GM12864 (cell line): ENCODE measurements at regions not wholly inside any gene's neighbourhood (a gene's known extent, or its start where the extent isn't known, plus 50 kb on each side); places are given as distances from the start of the nearest gene placed in this dataset.

Experiments
- DNase-seq: peaks from one replicate; pipeline ENCODE4 v3.0.0-alpha.2; 2011; ENCODE audit warnings: low read depth
- H3K4me3 ChIP-seq: 2 replicates; pipeline ENCODE4 v1.5.1; 2011; ENCODE audit warnings: mild to moderate bottlenecking, low read depth, low read length, control low read depth
- TF ChIP-seq, protein P1 (sequence below): IDR thresholded peaks from 2 replicates; pipeline ENCODE4 v1.5.1; 2011; ENCODE audit warnings: low read depth, mild to moderate bottlenecking, moderate library complexity, low read length, control low read depth, inconsistent platforms; ENCODE audit errors: missing control alignments

DNA sequence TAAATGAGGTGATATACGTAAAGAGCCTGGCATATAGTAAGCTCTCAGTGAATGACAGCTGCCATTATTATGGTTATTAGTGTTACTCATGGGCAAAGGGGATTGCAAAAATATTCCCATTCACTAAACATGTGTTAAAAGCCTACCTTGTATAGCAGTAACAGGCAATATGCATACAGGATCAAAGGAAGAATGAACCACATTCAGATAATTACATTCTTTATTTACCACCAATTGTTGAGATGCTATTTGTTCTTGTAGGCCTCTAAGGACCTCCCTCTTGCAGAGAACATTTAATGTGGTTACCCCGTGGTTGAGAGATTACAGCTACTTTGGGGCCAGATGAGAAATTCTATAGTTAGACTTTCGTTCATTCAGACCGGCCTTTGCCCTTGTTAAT lies 82.7 kb upstream of the DRD2 start:
- DNase-seq, result no peak
- H3K4me3 ChIP-seq, result no peak overlapping the region
- TF ChIP-seq, protein P1, sequence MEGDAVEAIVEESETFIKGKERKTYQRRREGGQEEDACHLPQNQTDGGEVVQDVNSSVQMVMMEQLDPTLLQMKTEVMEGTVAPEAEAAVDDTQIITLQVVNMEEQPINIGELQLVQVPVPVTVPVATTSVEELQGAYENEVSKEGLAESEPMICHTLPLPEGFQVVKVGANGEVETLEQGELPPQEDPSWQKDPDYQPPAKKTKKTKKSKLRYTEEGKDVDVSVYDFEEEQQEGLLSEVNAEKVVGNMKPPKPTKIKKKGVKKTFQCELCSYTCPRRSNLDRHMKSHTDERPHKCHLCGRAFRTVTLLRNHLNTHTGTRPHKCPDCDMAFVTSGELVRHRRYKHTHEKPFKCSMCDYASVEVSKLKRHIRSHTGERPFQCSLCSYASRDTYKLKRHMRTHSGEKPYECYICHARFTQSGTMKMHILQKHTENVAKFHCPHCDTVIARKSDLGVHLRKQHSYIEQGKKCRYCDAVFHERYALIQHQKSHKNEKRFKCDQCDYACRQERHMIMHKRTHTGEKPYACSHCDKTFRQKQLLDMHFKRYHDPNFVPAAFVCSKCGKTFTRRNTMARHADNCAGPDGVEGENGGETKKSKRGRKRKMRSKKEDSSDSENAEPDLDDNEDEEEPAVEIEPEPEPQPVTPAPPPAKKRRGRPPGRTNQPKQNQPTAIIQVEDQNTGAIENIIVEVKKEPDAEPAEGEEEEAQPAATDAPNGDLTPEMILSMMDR, result no peak

DNA sequence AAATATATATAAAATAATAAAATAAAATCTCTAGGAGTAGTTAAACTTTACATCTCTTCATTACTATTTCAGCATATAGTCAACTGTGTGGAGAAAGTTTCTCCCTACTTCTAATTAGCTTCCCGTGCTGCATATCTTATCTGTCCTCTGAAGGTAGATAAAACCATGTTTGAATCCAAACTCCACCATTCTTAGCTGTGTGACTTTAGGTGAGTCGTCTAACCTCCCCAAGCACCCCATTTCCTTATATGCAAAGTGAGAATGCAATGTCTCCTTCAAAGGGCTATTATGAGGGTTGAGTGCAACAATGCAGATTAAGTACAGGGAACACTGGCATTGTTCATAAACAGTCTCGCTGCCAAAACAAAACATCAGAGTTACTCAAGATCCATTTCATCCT lies 80.8 kb upstream of the DRD2 start:
- no peak for DNase-seq
- no peak overlapping the region for H3K4me3 ChIP-seq
- TF ChIP-seq, protein P1, result no peak

DNA sequence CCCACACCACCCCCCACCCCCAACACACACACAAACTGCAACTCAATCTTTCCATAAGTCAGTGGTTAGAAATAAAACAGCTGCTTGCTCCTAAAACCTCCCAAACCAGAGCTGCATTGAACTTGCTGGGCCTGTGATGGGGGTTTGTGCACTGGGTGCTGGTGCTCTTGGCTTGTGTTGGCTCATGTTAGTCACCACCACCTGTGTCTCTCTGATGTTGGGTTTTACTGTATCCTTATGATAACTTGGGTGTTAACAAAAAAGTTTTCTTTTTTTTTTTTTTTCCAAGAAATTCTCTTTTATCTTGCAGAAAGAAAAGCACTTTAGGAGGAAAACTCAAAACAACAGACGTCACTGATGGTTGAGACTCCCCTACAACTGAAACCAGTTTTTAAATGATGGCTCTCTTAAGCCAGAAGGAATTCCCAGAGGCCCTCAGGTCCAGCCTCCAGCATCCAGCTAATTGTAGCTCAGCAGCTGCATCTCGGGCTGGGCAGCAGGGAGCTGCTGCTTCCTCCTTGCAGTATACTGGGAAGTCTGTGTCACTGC lies 79.9 kb upstream of the DRD2 start:
- H3K4me3 ChIP-seq, result no peak overlapping the region
- no peak for DNase-seq
- TF ChIP-seq, protein P1, result no peak

DNA sequence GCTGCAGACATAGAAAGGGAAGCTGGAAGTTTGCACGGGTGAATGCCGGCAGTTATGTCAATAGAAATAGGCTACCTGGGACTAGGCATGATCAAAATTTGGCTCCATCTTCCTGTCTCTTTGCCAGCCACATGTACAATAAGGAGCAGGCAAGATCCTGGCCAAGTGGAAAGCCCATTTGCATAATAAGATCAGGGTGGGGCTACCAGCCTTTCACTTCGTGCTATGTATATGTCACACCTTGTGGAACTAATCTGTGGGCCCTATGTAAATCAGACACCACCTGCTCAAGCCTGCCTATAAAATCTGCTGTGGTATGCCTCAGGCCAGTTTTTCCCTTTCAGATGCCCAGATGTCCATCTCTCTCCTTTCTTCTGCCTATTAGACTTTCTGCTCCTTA lies 79.3 kb upstream of the DRD2 start:
- no peak overlapping the region for H3K4me3 ChIP-seq
- no peak for DNase-seq
- TF ChIP-seq, protein P1, result no peak

DNA sequence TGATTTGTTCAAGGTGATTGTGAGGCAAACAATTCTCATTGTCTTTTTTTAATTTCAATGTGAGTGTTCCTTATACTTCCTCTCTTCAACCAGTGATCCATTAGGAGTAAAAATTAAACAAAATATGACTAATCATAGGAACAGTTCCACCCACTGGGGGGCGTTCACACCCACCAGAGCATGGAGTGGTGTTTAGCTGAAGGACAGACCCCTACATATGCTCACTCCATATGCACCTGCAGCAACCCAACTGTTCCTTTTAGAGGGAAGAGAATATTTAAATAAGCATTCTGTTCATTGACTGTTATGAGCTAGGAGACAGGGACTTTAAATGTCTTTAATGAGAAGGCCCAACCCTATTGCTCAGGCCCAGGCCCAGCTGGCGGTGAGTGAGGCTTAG lies 78.7 kb upstream of the DRD2 start:
- TF ChIP-seq, protein P1, result no peak
- DNase-seq, result no peak
- no peak overlapping the region for H3K4me3 ChIP-seq

DNA sequence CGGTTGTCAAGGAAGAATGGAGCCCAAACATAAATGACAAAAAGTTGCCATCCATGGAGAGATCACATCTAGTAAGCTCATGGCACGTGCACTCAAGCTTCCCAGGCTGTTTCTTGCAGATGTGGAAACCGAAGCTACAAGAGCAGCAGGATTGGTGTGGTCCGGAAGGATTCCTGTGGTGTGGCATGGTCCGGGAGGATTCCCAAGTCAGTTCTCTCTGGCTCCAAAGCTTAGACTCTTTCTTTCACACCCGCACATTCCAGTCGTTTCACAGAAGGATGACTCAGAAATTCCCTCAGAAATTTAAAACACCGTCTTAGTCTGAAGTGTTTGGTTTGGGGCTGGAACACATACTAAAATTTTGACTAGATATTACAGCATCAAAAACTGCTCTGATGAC lies 78.0 kb upstream of the DRD2 start:
- no peak for DNase-seq
- TF ChIP-seq, protein P1, result no peak
- no peak overlapping the region for H3K4me3 ChIP-seq

DNA sequence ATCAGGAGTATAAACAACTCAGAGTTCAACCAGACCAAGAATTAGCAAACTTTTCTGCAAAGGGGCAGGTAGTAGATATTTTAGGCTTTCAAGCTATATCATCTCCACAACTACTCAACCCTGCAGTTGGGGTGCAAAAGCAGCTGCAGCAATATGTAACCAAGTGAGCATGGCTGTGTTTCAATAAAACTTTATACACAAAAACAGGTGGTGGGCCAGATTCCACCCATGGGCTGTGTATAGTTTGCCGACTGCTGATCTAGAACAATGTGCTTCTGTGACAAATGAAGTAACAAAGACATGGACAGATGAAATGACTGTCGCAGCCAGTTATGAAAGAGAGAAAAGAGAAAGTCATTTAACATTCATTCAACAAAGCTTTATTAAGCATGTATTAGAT lies 77.1 kb upstream of the DRD2 start:
- H3K4me3 ChIP-seq, result no peak overlapping the region
- no peak for DNase-seq
- TF ChIP-seq, protein P1, result no peak
